ENCODE measurements at regions not wholly inside any gene's neighbourhood (a gene's known extent, or its start where the extent isn't known, plus 50 kb on each side); places are given as distances from the start of the nearest gene placed in this dataset.

GRCh38 chr18:66440433-66440832 is 163.5 kb downstream of the CDH19 start:
- H3K36me3 ChIP-seq (ENCODE audit: low read depth, missing control alignments) = no peaks in the 10 kb centered on the region
- no peaks in the 10 kb centered on the region for H3K9me3 ChIP-seq
- 92 to 93% methylated on average over 4 to 6 of the region's 6 CpGs for WGBS, 2 donors
- no peak overlapping the region for H3K4me3 ChIP-seq
- H3K27ac ChIP-seq = no peak overlapping the region
- intact Hi-C loops (cut with DNase I; ENCODE audit: low total_unique reads) = no loop called here
- TF ChIP-seq POLR2A (IDR thresholded peaks at IDR 0.05) = no peak
- no peak for TF ChIP-seq CTCF (IDR thresholded peaks at IDR 0.05)
- H3K27me3 ChIP-seq = no peaks in the 10 kb centered on the region
- H3K4me1 ChIP-seq = no peaks in the 10 kb centered on the region
- no peak for DNase-seq

GRCh38 chr18:66439670-66440069 is 164.2 kb downstream of the CDH19 start:
- Histone ChIP-seq H3K4me3 (no peak overlapping the region), H3K36me3 (ENCODE audit: low read depth, missing control alignments) (no peaks in the 10 kb centered on the region), H3K27ac (no peak overlapping the region), H3K4me1 (no peaks in the 10 kb centered on the region), H3K9me3 (no peaks in the 10 kb centered on the region), H3K27me3 (no peaks in the 10 kb centered on the region)
- 90 to 96% methylated on average over 7 of the region's 7 CpGs for WGBS, 2 donors
- no peak for DNase-seq
- intact Hi-C loops (cut with DNase I; ENCODE audit: low total_unique reads) = no loop called here
- TF ChIP-seq CTCF (IDR thresholded peaks at IDR 0.05) (no peak), POLR2A (IDR thresholded peaks at IDR 0.05) (no peak)

GRCh38 chr18:66438711-66439536 is 165.0 kb downstream of the CDH19 start:
- Histone ChIP-seq H3K27ac (no peak overlapping the region), H3K4me1 (no peaks in the 10 kb centered on the region), H3K4me3 (no peak overlapping the region), H3K9me3 (no peaks in the 10 kb centered on the region), H3K36me3 (ENCODE audit: low read depth, missing control alignments) (no peaks in the 10 kb centered on the region), H3K27me3 (no peaks in the 10 kb centered on the region)
- intact Hi-C loops (cut with DNase I; ENCODE audit: low total_unique reads) = no loop called here
- WGBS, 2 donors = 74 to 81% methylated on average over 1 of the region's 1 CpG
- DNase-seq = no peak
- TF ChIP-seq CTCF (IDR thresholded peaks at IDR 0.05) (no peak), POLR2A (IDR thresholded peaks at IDR 0.05) (no peak)

GRCh38 chr18:66432636-66433035 is 171.3 kb downstream of the CDH19 start:
- no peak for DNase-seq
- H3K9me3 ChIP-seq = no peaks in the 10 kb centered on the region
- intact Hi-C loops (cut with DNase I; ENCODE audit: low total_unique reads) = no loop called here
- no peaks in the 10 kb centered on the region for H3K27me3 ChIP-seq
- H3K4me1 ChIP-seq = no peaks in the 10 kb centered on the region
- no peak for TF ChIP-seq POLR2A (IDR thresholded peaks at IDR 0.05)
- TF ChIP-seq CTCF (IDR thresholded peaks at IDR 0.05) = no peak
- H3K27ac ChIP-seq = no peak overlapping the region
- H3K36me3 ChIP-seq (ENCODE audit: low read depth, missing control alignments) = no peaks in the 10 kb centered on the region
- no peak overlapping the region for H3K4me3 ChIP-seq
- WGBS, 2 donors = 80 to 91% methylated on average over 1 of the region's 1 CpG

- H3K36me3 ChIP-seq (ENCODE audit: low read depth, missing control alignments) = no peaks in the 10 kb centered on the region
- H3K4me1 ChIP-seq = no peaks in the 10 kb centered on the region
- 80 to 82% methylated on average over 1 of the region's 1 CpG for WGBS, 2 donors
- intact Hi-C loops (cut with DNase I; ENCODE audit: low total_unique reads) = no loop called here
- TF ChIP-seq CTCF (IDR thresholded peaks at IDR 0.05) (no peak), POLR2A (IDR thresholded peaks at IDR 0.05) (no peak)
- no peaks in the 10 kb centered on the region for H3K9me3 ChIP-seq
- no peak overlapping the region for H3K27ac ChIP-seq
- H3K4me3 ChIP-seq = no peak overlapping the region
- DNase-seq = no peak
- no peaks in the 10 kb centered on the region for H3K27me3 ChIP-seq
These were observed 175.1 kb downstream of the CDH19 start for GRCh38 chr18:66428795-66429194.
